HEK293T (cell line): ENCODE measurements at regions not wholly inside any gene's neighbourhood (a gene's known extent, or its start where the extent isn't known, plus 50 kb on each side); places are given as distances from the start of the nearest gene placed in this dataset.

Experiments
- CTCF ChIA-PET: fragments of 350-600 bp; formaldehyde crosslinking; extraction: SDS; loops from one replicate; lab custom pipeline; 2021; ENCODE audit warnings: antibody characterized with exemption, inconsistent platforms; lab: Yijun Ruan, JAX
- POLR2A ChIA-PET: fragments of 350-600 bp; formaldehyde crosslinking; extraction: SDS; loops from one replicate; lab custom pipeline; 2020; ENCODE audit warnings: antibody characterized with exemption, inconsistent platforms; lab: Yijun Ruan, JAX
- DNase-seq: peaks from one replicate; pipeline ENCODE4 v3.0.0; 2012; ENCODE audit warnings: mixed read lengths; ENCODE audit errors: extremely low spot score
- ARNT ChIP-seq: fragments of 450-650 bp; IDR thresholded peaks from 2 replicates; pipeline ENCODE4 v1.6.1; 2017; ENCODE audit warnings: mild to moderate bottlenecking
- BHLHE40 ChIP-seq: fragments of 450-650 bp; IDR thresholded peaks from 2 replicates; pipeline ENCODE4 v1.6.1; 2016; ENCODE audit warnings: mild to moderate bottlenecking, moderate library complexity, borderline replicate concordance
- CTBP1 ChIP-seq: fragments of 450-650 bp; IDR thresholded peaks from 2 replicates; pipeline ENCODE4 v1.6.1; 2016; ENCODE audit warnings: borderline replicate concordance
- ELF4 ChIP-seq: fragments of 450-650 bp; IDR thresholded peaks from 2 replicates; pipeline ENCODE4 v1.6.1; 2017; ENCODE audit warnings: antibody characterized with exemption
- FOXA1 ChIP-seq: fragments of 450-650 bp; IDR thresholded peaks from 2 replicates; pipeline ENCODE4 v1.6.1; 2016; ENCODE audit warnings: mild to moderate bottlenecking
- FOXK2 ChIP-seq: fragments of 450-650 bp; IDR thresholded peaks from 2 replicates; pipeline ENCODE4 v1.6.1; 2016; ENCODE audit warnings: mild to moderate bottlenecking
- FOXM1 ChIP-seq: fragments of 450-650 bp; IDR thresholded peaks from 2 replicates; pipeline ENCODE4 v1.6.1; 2017; ENCODE audit warnings: mild to moderate bottlenecking, borderline replicate concordance
- HDGF ChIP-seq: fragments of 450-650 bp; IDR thresholded peaks from 2 replicates; pipeline ENCODE4 v1.6.1; 2017; ENCODE audit warnings: antibody characterized with exemption, borderline replicate concordance
- L3MBTL2 ChIP-seq: fragments of 450-650 bp; conservative IDR thresholded peaks from 2 replicates; pipeline ENCODE4 v1.6.1; 2016; ENCODE audit warnings: mild to moderate bottlenecking
- LEF1 ChIP-seq: fragments of 450-650 bp; IDR thresholded peaks from 2 replicates; pipeline ENCODE4 v1.6.1; 2017; ENCODE audit warnings: mild to moderate bottlenecking, borderline replicate concordance
- NFRKB ChIP-seq: fragments of 450-650 bp; IDR thresholded peaks from 2 replicates; pipeline ENCODE4 v1.6.1; 2016; ENCODE audit warnings: mild to moderate bottlenecking, moderate library complexity
- PKNOX1 ChIP-seq: fragments of 450-650 bp; IDR thresholded peaks from 2 replicates; pipeline ENCODE4 v1.6.1; 2016
- SP1 ChIP-seq: fragments of 450-650 bp; IDR thresholded peaks from 2 replicates; pipeline ENCODE4 v1.6.1; 2017
- SUZ12 ChIP-seq: fragments of 450-650 bp; IDR thresholded peaks from 2 replicates; pipeline ENCODE4 v1.6.1; 2016; ENCODE audit warnings: mild to moderate bottlenecking
- TARDBP ChIP-seq: fragments of 450-650 bp; IDR thresholded peaks from 2 replicates; pipeline ENCODE4 v1.6.1; 2016
- ZNF384 ChIP-seq: fragments of 450-650 bp; IDR thresholded peaks from 2 replicates; pipeline ENCODE4 v1.6.1; 2016

- POLR2A ChIA-PET: no interaction called here
- TF ChIP-seq L3MBTL2 (no peak), FOXM1 (no peak), CTBP1 (no peak), FOXA1 (no peak), TARDBP (no peak), LEF1 (no peak), NFRKB (no peak), SP1 (no peak), BHLHE40 (no peak), PKNOX1 (no peak), SUZ12 (no peak), ZNF384 (no peak), FOXK2 (no peak), HDGF (no peak), ARNT (no peak), ELF4 (no peak)
- no peak for DNase-seq
- CTCF ChIA-PET: no interaction called here
Measured at GRCh38 chr10:128998101-128998805, 468.8 kb upstream of the MGMT start.

GRCh38 chr10:129004398-129004797 is 462.6 kb upstream of the MGMT start:
- TF ChIP-seq TARDBP (no peak), LEF1 (no peak), ZNF384 (no peak), SUZ12 (no peak), FOXA1 (no peak), BHLHE40 (no peak), NFRKB (no peak), L3MBTL2 (no peak), ARNT (no peak), CTBP1 (no peak), FOXM1 (no peak), SP1 (no peak), HDGF (no peak), FOXK2 (no peak), PKNOX1 (no peak)
- DNase-seq: no peak
- ChIA-PET POLR2A (no interaction called here), CTCF (no interaction called here)

- DNase-seq: no peak
- ChIA-PET POLR2A (no interaction called here), CTCF (no interaction called here)
- TF ChIP-seq ARNT (no peak), L3MBTL2 (no peak), TARDBP (no peak), BHLHE40 (no peak), LEF1 (no peak), SP1 (no peak), SUZ12 (no peak), FOXK2 (no peak), FOXA1 (no peak), ELF4 (no peak), FOXM1 (no peak), PKNOX1 (no peak), CTBP1 (no peak), ZNF384 (no peak), HDGF (no peak), NFRKB (no peak)
Measured at GRCh38 chr10:129005080-129005479, 462.0 kb upstream of the MGMT start.

- POLR2A ChIA-PET: no interaction called here
- CTCF ChIA-PET: no interaction called here
- no peak for DNase-seq
- TF ChIP-seq FOXK2 (no peak), PKNOX1 (no peak), NFRKB (no peak), SP1 (no peak), BHLHE40 (no peak), ARNT (no peak), CTBP1 (no peak), FOXA1 (no peak)
Measured at GRCh38 chr10:129005804-129006203, 461.2 kb upstream of the MGMT start.

- ChIA-PET POLR2A (no interaction called here), CTCF (no interaction called here)
- no peak for TF ChIP-seq SP1
- TF ChIP-seq ARNT: no peak
- TF ChIP-seq NFRKB: no peak
- TF ChIP-seq CTBP1: no peak
- no peak for TF ChIP-seq LEF1
- TF ChIP-seq PKNOX1: no peak
- no peak for TF ChIP-seq FOXM1
- TF ChIP-seq ELF4: no peak
- no peak for TF ChIP-seq ZNF384
- TF ChIP-seq BHLHE40: no peak
- no peak for TF ChIP-seq L3MBTL2
- no peak for DNase-seq
Measured at GRCh38 chr10:129018511-129018910, 448.5 kb upstream of the MGMT start.
